ENCODE measurements at regions not wholly inside any gene's neighbourhood (a gene's known extent, or its start where the extent isn't known, plus 50 kb on each side); places are given as distances from the start of the nearest gene placed in this dataset.

GRCh38 chr14:48970943-48971342, 615.2 kb downstream of the RPS29 start:
- no peak for TF ChIP-seq JUND (IDR thresholded peaks at IDR 0.05)
- TF ChIP-seq, protein P1, sequence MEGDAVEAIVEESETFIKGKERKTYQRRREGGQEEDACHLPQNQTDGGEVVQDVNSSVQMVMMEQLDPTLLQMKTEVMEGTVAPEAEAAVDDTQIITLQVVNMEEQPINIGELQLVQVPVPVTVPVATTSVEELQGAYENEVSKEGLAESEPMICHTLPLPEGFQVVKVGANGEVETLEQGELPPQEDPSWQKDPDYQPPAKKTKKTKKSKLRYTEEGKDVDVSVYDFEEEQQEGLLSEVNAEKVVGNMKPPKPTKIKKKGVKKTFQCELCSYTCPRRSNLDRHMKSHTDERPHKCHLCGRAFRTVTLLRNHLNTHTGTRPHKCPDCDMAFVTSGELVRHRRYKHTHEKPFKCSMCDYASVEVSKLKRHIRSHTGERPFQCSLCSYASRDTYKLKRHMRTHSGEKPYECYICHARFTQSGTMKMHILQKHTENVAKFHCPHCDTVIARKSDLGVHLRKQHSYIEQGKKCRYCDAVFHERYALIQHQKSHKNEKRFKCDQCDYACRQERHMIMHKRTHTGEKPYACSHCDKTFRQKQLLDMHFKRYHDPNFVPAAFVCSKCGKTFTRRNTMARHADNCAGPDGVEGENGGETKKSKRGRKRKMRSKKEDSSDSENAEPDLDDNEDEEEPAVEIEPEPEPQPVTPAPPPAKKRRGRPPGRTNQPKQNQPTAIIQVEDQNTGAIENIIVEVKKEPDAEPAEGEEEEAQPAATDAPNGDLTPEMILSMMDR (IDR thresholded peaks at IDR 0.05; ENCODE audit: low read depth, low read length, missing input control) = no peak
- TF ChIP-seq SP1 (IDR thresholded peaks at IDR 0.05) = no peak
- TF ChIP-seq, protein P2, sequence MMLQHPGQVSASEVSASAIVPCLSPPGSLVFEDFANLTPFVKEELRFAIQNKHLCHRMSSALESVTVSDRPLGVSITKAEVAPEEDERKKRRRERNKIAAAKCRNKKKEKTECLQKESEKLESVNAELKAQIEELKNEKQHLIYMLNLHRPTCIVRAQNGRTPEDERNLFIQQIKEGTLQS (IDR thresholded peaks at IDR 0.05) = no peak
- no peak for TF ChIP-seq GABPA (IDR thresholded peaks at IDR 0.05 in 1 of 2, conservative IDR thresholded peaks at IDR 0.05 in 1 of 2)
- TF ChIP-seq TAF1 (conservative IDR thresholded peaks at IDR 0.05) = no peak
- no peak for TF ChIP-seq ZBTB33 (IDR thresholded peaks at IDR 0.05)
- no peak for TF ChIP-seq MAX (IDR thresholded peaks at IDR 0.05)
- no peak for TF ChIP-seq REST (IDR thresholded peaks at IDR 0.05)
- no peak for TF ChIP-seq HNF4G (IDR thresholded peaks at IDR 0.05)
